Renal pelvis (tissue), 1 donor: ENCODE measurements at regions not wholly inside any gene's neighbourhood (a gene's known extent, or its start where the extent isn't known, plus 50 kb on each side); places are given as distances from the start of the nearest gene placed in this dataset.

Experiments used
- DNase-seq: peaks from one replicate; pipeline ENCODE4 v3.0.0-alpha.2; 2013

DNA sequence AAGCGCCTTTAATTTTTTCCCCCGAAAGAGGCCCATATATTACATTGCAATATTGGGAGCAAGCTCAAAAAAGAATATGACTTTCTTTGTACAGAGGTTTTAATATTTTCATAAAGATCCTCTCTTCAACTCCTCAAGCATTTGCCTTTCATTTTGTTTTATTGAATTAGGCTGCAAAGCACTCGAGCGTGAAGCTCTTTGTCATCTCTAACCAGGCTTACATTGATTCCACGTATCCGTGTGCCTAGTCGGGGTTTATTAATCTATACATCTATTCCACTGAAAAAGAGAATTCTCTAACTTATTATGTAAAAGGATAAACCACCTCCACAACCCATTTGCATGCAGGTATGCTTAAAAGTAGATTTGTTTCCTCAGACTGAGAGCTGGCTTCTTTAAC, 234.8 kb upstream of the TMPO start:
- DNase-seq, result no peak

DNA sequence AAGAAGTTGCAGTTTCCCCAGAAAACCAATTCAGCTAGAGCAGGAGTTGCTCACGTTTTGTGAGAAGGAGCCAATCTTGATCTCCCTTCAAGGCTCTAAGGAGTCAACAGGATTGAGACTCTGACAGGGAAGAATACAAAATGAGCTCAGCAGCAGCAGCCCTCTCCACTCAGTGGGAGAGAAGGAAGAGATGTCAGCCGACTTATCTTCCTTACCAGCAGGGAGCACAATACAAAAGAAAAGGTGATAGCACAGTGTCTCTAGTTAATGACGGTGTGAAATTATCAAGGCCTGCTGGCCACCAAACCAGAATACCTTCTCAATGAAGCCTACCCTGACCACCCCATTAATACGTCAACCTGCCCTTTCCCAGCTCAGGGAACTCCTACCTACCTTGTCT, 223.6 kb upstream of the TMPO start:
- DNase-seq, result no peak

DNA sequence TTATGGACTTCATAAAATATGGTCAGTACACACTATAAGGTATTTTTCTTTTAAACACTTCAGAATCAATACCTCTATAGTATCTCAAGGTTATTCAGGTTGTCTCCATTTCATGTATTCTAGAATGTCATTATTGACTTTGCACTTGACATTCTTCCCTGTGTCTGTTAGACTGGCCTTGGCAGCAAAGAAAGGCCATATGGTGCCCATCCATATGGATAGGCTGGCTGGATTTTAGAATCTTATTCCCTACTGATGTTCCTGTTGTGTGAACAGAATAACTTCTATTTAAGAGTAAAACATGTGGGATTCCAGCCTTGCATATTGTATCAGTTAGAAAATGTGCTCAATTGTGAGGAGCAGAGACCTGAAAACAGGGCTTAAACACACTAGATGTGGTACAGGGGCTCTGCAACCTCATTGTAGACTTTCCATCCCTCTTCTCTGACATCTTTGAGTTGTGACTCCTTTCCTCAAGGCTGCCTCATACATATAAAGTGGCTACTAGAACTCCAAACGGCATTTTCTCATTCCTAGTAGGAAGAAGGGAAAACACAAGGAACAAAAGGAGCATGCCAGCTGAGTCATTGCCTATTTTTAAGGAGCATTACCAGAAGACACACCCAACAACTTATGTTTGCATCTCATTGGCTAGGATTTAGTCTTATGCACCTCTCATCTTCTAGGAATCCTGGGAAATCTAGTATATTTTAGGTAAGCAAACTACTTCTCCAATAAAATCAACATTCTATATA, 221.2 kb upstream of the TMPO start:
- no peak for DNase-seq

DNA sequence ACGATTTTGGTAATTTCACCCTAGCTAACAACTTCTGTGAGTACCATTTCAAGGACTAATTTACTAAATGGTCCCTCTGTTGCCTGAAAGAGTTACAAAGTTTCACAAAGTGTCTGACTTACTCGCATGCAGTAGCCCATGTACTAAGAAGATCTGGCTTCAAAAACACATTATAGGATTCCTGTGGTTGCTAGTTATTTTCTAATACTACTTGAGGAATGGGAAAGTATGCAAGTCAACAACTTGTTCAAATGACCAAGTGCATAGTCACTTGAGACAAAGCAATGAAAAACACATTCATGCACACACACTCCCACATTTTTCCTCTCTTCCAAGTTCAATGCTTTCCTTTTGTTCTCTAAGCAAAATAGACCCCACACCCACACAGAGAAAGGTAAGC, 219.7 kb upstream of the TMPO start:
- no peak for DNase-seq

DNA sequence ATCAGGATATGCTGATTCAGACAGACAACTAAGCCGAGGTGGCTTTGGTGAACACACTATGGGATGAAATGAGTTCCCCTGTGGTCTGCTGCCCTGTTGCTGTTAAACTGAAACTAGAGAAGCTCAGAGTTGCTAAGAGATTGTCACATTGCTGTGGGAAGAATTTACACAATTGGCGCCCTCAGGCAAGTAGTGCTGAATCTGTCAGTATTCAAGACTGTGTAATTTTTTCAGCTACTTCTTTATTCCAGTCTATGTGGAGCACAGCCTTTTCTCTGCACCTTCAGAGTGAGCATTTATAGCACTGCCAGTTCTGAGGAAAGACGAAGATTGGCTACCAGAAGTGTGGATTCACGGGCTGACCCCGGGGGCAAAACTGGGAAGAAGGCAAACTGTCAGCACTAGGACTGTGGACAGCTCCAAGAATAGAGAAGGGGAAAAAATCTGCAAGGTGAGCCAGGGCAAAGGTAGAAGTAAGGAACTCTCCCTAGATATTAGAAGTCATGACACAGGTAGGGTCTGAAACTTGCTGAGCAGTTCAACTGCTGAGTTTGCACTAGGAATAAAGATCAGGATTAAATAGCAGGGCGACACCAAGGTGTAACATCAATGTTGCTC, 218.8 kb upstream of the TMPO start:
- DNase-seq, result peak; percentile 20

DNA sequence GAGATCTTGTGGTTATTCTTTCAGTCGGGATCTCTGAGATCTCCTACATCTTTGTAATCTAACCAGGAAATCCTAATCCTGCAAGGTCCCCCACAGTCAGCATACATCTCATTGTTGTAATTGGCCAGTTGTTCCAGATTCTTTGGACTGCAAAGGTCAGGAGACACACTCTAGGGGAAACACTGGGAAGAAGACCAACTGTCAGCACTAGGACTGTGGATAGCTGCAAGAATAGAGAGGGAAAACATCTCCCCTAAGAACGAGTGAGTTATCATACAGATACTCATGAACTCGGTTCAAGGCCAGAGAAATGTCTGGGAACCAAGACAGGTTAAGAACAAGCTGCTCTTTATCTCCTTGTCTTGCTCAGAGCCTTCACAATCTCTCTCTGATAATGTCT, 217.9 kb upstream of the TMPO start:
- no peak for DNase-seq

DNA sequence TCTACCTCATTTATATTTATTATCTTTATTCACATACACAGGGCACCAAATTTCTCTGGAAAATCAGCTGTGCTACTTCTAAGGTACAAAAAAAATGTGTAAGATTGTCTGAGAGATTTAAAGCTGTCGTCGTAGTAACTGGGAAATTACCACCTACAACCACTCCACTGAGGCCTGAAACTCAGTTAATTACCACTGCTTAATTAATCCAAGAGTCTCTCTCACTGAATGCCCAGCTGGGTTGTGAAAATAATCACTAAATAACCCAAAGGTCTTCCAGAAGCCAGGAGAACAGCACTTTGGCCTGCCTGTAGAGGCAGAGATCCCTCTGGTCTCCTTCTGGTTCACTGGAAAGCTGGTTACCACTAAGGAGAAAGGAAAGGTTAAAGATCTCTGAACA, 207.2 kb upstream of the TMPO start:
- no peak for DNase-seq

DNA sequence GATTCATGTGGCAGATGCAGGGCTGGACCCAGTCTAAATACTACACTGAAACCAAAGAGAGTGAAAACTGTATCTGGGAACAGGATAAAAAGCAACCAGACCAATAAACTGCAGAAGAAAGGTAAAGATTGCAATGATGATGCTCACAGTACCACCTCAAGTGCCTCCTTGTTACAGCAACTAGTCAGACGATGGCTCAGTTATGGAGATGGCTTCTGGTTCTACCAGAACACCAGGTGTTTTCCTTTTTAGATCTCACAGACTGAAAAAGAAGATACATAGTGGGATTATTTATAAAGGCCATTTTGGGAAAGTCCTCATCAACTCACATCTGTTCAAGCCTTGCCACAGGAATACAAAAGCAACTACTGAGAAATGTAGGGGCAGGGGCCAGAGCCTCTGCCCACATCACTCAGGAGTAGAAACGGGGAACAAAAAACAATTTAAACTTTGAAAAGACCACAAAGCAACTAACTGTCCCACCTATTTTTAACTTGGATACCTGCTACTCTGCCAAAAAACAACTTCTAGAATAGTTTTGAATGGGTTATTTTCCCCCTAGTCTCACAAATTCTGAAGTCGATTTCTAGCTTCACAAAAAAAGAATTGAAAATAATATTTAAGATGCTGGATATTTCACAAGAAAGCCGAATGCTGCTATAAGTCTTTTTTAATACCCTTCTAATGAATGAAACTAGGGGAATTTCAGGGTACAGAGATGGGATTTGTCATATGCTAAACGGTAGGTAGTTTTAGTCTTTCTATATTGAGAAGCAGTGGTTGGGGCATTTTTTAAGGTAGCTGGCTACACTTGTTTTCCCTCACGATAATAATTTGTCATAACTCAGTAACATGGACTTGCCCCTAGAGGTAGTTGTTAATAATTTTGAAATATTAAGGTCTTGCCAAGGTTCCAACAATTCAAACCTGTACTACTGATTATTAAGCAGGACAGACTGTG, 197.2 kb upstream of the TMPO start:
- no peak for DNase-seq

DNA sequence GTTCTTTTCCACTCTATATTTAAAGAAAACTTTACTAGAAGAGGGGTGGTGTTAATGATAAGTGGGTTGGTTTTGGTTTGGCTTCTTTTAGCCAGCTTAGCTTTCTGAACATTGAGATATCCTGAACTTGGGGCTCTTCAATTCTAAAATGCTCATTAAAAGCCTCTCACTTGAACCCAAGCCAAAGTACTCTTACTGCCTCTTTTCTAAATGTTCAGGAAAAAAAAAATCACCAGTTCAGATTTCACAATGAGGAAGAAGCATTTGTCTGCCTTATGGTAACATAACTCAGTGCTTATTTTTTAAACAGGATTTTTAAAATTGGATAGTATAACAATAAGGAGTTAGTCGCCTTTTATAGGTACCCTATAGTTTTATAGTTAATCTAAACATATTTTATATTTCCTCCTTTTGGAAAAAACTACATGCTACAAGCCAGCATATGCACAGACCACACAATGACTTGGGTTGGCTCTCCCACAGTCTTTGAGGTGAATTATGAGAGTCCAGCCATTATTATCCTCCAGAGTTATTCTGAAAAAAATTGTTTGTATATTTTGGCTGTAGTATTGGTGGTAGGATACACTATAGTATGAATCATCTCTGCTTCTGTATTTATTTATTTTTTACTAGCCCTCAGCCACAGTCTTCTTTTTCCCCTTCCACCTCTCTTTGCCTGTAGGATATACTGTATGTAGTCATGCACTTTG, 195.5 kb upstream of the TMPO start:
- DNase-seq, result no peak

DNA sequence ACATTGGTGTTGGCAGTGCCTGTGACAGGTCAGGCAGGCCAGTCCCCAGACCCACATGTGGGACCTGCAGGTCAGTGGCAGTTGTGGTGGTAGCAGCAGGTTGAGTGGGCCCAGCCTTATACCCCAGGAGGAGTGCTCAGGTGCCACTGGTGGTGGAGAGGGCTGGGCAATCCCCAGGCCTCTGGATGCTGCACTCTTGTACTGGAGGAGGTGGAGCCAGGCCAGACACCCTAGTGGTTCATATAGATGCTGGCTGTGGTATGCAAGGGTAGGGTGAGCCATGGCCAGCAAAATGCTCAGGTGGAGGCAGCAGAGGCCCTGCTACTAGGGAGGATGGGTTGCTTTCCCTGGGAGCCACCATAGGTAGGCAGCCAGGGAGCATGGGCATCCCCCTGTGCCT, 190.4 kb upstream of the TMPO start:
- DNase-seq, result no peak

DNA sequence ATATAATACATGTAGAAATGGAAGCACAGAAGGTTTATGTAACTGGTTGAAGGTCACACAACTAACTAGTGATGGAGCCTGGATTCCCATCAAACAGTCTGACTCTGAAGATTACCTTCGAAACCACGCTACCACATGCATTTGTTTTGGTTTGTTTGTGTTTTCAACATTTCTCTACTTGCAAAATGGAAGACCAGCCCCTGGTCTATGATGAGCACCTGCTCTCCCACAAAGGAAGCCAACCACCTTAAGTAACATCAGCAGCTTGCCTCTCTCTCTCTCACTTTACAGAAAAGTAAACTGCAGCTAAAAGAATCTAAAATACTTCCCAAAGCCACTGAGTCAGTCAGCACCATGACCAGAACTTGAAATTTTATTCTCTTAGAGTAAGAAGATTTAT, 186.9 kb upstream of the TMPO start:
- DNase-seq, result no peak

DNA sequence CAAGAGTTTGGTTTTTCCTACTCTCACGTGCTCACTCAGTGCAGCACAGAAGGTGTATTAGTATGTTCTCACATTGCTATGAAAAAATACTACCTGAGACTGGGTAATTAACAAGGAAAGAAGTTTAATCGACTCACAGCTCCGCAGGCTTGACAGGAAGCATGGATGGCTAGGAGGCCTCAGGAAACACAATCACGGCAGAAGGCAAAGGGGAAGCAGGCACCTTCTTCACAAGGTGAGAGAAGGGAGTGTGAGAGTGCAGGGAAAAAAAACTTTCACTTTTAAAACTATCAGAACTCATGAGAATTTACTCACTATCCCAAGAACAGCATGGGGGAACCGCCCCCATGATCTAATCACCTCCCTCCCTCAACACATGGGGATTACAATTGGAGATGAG, 185.8 kb upstream of the TMPO start:
- no peak for DNase-seq

DNA sequence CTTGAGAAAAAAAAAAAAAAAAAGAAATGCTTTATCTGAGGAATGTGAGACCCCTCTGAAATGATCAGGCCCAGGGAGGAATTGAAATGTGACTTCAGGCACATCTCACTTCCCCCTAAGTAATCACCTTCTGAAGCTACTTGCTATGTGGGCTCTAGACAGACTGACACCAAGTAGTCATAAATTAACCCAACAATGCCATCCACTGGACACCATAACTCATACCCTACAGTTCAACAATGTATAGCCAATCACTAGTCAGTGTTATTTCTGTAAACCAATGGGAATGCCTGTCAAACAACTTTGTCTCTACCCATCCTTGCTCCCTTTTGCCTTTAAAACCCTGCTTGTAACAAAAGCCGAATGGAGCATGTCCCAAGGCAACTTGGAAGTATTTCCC, 182.7 kb upstream of the TMPO start:
- no peak for DNase-seq

DNA sequence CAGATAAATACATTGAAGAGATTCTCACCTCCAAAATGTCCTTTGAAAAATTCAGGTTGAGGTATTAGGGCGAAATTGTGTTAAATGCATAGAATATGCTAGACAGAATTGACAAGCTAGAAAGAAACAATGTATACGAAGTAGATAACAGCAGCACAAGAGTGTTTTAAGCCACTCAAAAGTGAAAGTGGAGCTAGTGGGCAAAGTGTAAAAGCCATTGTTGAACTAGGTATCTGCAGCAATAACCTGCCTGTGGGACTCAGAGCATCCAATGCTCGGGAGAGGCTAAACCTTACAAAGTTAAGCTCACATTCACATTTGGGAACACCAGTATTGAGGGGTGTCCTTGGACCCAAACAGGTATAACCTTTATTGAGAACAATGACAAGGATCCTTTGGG, 180.6 kb upstream of the TMPO start:
- DNase-seq, result no peak

DNA sequence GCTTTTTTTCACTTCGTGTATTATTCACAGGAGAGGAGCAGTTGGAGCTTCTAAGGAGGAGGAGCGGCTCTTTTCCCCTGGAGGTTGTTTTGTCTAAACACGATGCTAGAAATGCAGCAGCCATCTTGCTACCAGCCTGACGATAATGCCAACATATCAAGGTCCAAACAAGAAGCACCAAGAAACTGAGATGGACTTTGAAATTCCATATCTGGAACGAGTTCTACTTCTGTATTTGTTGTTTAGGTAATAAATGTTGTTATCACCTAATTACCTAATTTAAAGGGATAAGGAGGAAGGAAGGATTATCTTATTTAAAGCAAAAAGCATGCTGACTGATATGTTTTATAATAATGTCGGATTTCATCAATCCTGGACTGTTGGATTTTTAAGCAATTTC, 174.4 kb upstream of the TMPO start:
- no peak for DNase-seq

DNA sequence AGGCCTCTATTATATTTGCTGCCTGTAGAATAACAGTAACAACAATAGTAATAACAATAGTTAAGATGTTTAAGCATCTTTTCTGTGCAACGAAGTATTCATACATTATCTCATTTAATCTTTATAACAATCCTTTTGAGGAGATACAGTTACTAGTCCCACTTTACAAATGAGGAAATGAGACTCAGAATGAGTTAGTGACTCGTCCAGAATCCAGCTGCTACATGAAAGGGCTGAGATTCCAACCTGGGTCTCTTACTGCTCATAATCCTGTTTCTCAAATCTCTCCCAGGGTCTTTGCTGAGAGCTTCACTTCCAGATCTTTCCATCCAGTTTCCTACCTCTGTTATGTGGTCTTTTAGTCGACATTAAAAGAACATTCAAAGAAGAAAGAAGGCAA, 173.7 kb upstream of the TMPO start:
- no peak for DNase-seq

DNA sequence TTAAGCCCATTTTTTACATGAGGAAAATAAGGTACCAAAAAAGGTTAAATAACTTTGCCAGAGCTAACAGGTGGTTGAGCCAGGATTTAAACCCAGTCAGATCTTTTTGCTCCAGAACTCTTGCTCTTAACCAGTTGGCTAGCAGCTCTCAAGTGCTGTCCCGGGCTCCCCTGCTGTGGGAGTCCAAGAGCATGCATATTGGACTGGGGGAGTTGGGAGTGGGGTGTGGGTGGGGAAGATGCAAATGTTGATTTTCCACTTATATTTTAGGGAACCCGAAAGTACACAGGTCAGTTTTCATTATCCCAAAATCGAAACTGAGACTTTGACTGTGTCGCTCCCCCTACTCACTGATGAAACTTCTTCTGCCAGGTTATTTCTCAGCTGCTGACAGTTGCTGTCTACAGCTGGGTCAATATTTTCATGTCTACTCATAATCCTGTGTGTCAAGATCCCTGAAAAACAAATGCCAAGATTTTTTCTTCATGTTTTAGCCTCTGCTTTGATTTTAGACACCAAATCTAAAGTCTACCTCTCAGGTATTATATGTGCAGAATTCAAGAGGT, 172.3 kb upstream of the TMPO start:
- DNase-seq, result no peak

DNA sequence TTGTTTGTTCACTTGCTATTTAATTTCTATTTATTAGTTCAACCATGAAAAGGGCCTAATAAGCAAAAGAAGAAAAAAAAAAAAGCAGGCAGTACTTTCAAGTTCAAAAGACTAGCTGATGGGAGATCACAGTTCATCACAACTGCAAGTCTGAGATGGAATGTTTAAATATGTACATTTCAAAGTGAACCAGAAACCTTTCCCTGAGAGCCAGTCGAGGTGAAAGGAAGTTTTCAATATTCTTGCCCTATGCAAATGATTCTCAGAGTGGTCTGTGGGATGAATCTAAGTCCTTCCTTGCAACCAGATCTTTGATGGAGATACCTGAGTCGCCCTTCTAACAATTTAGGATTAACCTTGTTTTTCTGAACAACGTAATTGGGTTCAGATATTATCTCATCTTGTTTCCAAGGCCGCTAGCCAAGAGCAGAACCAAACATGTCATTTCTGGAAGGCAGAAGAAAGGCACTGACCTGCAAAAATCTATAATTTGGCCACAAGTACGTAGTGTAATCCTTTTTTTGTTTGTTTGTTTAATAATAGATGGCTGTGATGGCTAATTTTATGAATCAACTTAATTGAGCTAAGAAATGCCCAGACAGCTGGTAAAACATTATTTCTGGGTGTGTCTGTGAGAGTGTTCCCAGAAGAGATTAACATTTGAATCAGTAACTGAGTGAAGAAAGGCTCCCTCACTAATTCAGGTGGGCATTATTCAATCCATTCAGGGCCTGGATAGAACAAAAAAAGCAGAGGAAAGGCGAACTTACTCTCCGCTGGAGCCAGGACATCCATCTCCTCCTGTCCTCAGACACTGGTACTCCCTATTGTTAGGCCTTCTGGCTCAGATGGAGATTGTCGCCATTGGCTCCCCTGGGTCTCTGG, 171.1 kb upstream of the TMPO start:
- DNase-seq, result no peak

DNA sequence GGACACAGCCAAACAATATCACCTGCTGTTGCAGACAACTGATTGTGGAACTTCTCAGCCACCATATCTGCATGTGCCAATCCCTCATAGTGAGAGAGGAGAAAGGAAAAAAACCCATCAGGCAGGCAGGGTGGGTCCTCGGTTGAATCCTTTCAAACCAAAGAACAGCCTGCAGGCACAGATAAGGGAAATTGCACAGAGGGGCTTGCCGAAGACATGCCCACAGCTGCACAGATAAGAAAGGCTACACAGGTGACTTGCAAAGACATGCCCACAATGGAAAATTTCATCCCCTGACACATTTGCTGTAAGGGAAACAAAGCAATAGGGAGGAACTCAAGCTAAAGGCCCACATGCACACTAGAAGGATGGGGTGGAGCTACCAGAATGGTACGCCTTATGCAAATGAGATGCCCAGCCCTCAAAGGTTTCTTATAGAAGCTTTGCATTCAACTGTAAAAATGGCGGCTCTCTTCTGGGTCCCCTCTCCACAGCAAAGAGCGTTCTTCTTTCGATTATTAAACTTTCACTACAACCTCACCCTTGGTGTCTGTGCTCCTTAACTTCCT, 170.0 kb upstream of the TMPO start:
- no peak for DNase-seq

DNA sequence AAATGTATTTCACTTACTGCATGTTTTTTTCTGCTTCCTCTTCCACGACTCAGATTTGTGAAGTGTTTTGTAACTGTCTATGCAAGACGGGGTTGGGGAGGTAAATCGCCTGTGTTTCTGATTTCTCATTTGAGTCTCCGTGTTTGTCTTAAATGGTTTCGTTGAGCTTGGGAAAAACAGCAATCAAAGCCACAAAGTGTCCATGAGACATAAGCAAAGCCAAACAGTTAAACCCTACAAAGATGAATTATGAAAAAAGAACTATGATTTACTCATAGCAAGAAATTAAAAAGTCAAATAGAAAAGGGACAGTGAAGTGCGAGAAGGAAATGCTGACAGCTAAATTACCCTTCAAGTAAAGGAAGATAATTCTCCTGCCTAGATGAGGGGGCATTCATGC, 164.3 kb upstream of the TMPO start:
- no peak for DNase-seq

DNA sequence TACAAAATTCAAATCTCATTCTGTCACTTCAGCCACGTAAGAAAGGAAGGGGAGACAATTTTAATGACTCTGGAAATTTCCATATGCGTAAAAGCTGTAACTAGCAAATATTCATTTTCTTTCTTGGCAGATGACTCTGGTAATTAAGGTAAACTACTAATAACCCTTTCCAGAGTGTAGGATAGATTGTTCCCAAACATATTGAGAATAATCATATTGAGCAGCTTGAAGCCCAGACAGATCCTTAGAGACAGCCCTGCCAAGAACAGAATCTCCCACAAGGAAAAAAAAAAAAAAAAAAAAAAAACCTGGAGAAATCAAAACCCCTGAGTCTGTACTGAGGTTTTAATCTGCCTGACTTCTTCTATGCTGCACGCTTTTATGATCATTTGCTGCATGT, 163.6 kb upstream of the TMPO start:
- no peak for DNase-seq
